ENCODE measurements at regions not wholly inside any gene's neighbourhood (a gene's known extent, or its start where the extent isn't known, plus 50 kb on each side); places are given as distances from the start of the nearest gene placed in this dataset.

GRCh38 chr11:128327274-128327673 is 260.1 kb downstream of the ETS1 start:
- Histone ChIP-seq H3K36me3 (ENCODE audit: insufficient read depth, low read length) (no peaks in the 10 kb centered on the region), H3K9me3 (ENCODE audit: control insufficient read depth, insufficient read depth, low read length) (no peaks in the 10 kb centered on the region), H3K4me1 (ENCODE audit: insufficient read depth, low read length) (no peaks in the 10 kb centered on the region; the same call in 1 of the 2 replicates)

GRCh38 chr11:128326791-128327190 is 260.6 kb downstream of the ETS1 start:
- Histone ChIP-seq H3K4me1 (ENCODE audit: insufficient read depth, low read length) (no peaks in the 10 kb centered on the region; the same call in 1 of the 2 replicates), H3K9me3 (ENCODE audit: control insufficient read depth, insufficient read depth, low read length) (no peaks in the 10 kb centered on the region), H3K36me3 (ENCODE audit: insufficient read depth, low read length) (no peaks in the 10 kb centered on the region)

More at GRCh38 chr11:128327274-128327673, 260.1 kb downstream of the ETS1 start:
- no peak overlapping the region for H3K9ac ChIP-seq (ENCODE audit: low read depth, low read length)

GRCh38 chr11:128324531-128325141 is 262.7 kb downstream of the ETS1 start:
- H3K9me3 ChIP-seq (ENCODE audit: control insufficient read depth, insufficient read depth, low read length), result no peaks in the 10 kb centered on the region
- H3K4me1 ChIP-seq (ENCODE audit: insufficient read depth, low read length), result no peaks in the 10 kb centered on the region
- no peak overlapping the region for H3K9ac ChIP-seq (ENCODE audit: low read depth, low read length)
- H3K36me3 ChIP-seq (ENCODE audit: insufficient read depth, low read length), result no peaks in the 10 kb centered on the region

More at GRCh38 chr11:128326791-128327190, 260.6 kb downstream of the ETS1 start:
- no peak overlapping the region for H3K9ac ChIP-seq (ENCODE audit: low read depth, low read length)

- Histone ChIP-seq H3K4me1 (ENCODE audit: insufficient read depth, low read length) (no peaks in the 10 kb centered on the region), H3K9me3 (ENCODE audit: control insufficient read depth, insufficient read depth, low read length) (no peaks in the 10 kb centered on the region), H3K9ac (ENCODE audit: low read depth, low read length) (no peak overlapping the region), H3K36me3 (ENCODE audit: insufficient read depth, low read length) (no peaks in the 10 kb centered on the region)
These were observed 263.3 kb downstream of the ETS1 start for GRCh38 chr11:128324051-128324481.

GRCh38 chr11:128323381-128323780 is 264.0 kb downstream of the ETS1 start:
- H3K4me1 ChIP-seq (ENCODE audit: insufficient read depth, low read length), result no peaks in the 10 kb centered on the region
- no peak overlapping the region for H3K9ac ChIP-seq (ENCODE audit: low read depth, low read length)
- H3K36me3 ChIP-seq (ENCODE audit: insufficient read depth, low read length), result no peaks in the 10 kb centered on the region
- no peaks in the 10 kb centered on the region for H3K9me3 ChIP-seq (ENCODE audit: control insufficient read depth, insufficient read depth, low read length)

GRCh38 chr11:128318856-128319474 is 268.4 kb downstream of the ETS1 start:
- H3K9me3 ChIP-seq (ENCODE audit: control insufficient read depth, insufficient read depth, low read length), result no peaks in the 10 kb centered on the region
- no peak overlapping the region for H3K9ac ChIP-seq (ENCODE audit: low read depth, low read length)
- no peaks in the 10 kb centered on the region for H3K36me3 ChIP-seq (ENCODE audit: insufficient read depth, low read length)
- no peaks in the 10 kb centered on the region for H3K4me1 ChIP-seq (ENCODE audit: insufficient read depth, low read length)

- Histone ChIP-seq H3K4me1 (ENCODE audit: insufficient read depth, low read length) (no peaks in the 10 kb centered on the region), H3K9me3 (ENCODE audit: control insufficient read depth, insufficient read depth, low read length) (no peaks in the 10 kb centered on the region), H3K36me3 (ENCODE audit: insufficient read depth, low read length) (no peaks in the 10 kb centered on the region), H3K9ac (ENCODE audit: low read depth, low read length) (no peak overlapping the region)
These were observed 270.7 kb downstream of the ETS1 start for GRCh38 chr11:128316541-128317227.

GRCh38 chr11:128315933-128316332 is 271.4 kb downstream of the ETS1 start:
- no peaks in the 10 kb centered on the region for H3K4me1 ChIP-seq (ENCODE audit: insufficient read depth, low read length)
- H3K9ac ChIP-seq (ENCODE audit: low read depth, low read length), result no peak overlapping the region
- no peaks in the 10 kb centered on the region for H3K36me3 ChIP-seq (ENCODE audit: insufficient read depth, low read length)
- H3K9me3 ChIP-seq (ENCODE audit: control insufficient read depth, insufficient read depth, low read length), result no peaks in the 10 kb centered on the region

- Histone ChIP-seq H3K36me3 (ENCODE audit: insufficient read depth, low read length) (no peaks in the 10 kb centered on the region), H3K9ac (ENCODE audit: low read depth, low read length) (no peak overlapping the region), H3K4me1 (ENCODE audit: insufficient read depth, low read length) (no peaks in the 10 kb centered on the region), H3K9me3 (ENCODE audit: control insufficient read depth, insufficient read depth, low read length) (no peaks in the 10 kb centered on the region)
These were observed 273.4 kb downstream of the ETS1 start for GRCh38 chr11:128313931-128314330.

GRCh38 chr11:128311742-128312719 is 275.3 kb downstream of the ETS1 start:
- H3K36me3 ChIP-seq (ENCODE audit: insufficient read depth, low read length), result no peaks in the 10 kb centered on the region

GRCh38 chr11:128310676-128311445 is 276.5 kb downstream of the ETS1 start:
- H3K36me3 ChIP-seq (ENCODE audit: insufficient read depth, low read length), result no peaks in the 10 kb centered on the region
- H3K9ac ChIP-seq (ENCODE audit: low read depth, low read length), result no peak overlapping the region
- no peaks in the 10 kb centered on the region for H3K4me1 ChIP-seq (ENCODE audit: insufficient read depth, low read length)
- no peaks in the 10 kb centered on the region for H3K9me3 ChIP-seq (ENCODE audit: control insufficient read depth, insufficient read depth, low read length)

More at GRCh38 chr11:128311742-128312719, 275.3 kb downstream of the ETS1 start:
- H3K9me3 ChIP-seq (ENCODE audit: control insufficient read depth, insufficient read depth, low read length), result no peaks in the 10 kb centered on the region
- H3K4me1 ChIP-seq (ENCODE audit: insufficient read depth, low read length), result no peaks in the 10 kb centered on the region
- H3K9ac ChIP-seq (ENCODE audit: low read depth, low read length), result no peak overlapping the region

GRCh38 chr11:128310005-128310404 is 277.4 kb downstream of the ETS1 start:
- H3K9me3 ChIP-seq (ENCODE audit: control insufficient read depth, insufficient read depth, low read length), result no peaks in the 10 kb centered on the region

GRCh38 chr11:128308794-128309193 is 278.6 kb downstream of the ETS1 start:
- Histone ChIP-seq H3K9me3 (ENCODE audit: control insufficient read depth, insufficient read depth, low read length) (no peaks in the 10 kb centered on the region), H3K9ac (ENCODE audit: low read depth, low read length) (no peak overlapping the region), H3K36me3 (ENCODE audit: insufficient read depth, low read length) (no peaks in the 10 kb centered on the region), H3K4me1 (ENCODE audit: insufficient read depth, low read length) (no peaks in the 10 kb centered on the region)

More at GRCh38 chr11:128310005-128310404, 277.4 kb downstream of the ETS1 start:
- no peak overlapping the region for H3K9ac ChIP-seq (ENCODE audit: low read depth, low read length)
- H3K4me1 ChIP-seq (ENCODE audit: insufficient read depth, low read length), result no peaks in the 10 kb centered on the region
- no peaks in the 10 kb centered on the region for H3K36me3 ChIP-seq (ENCODE audit: insufficient read depth, low read length)

All from ES-I3 (cell line).